ENCODE measurements at regions not wholly inside any gene's neighbourhood (a gene's known extent, or its start where the extent isn't known, plus 50 kb on each side); places are given as distances from the start of the nearest gene placed in this dataset.

- TF ChIP-seq CTCF (IDR thresholded peaks at IDR 0.05) (no peak), EP300 (IDR thresholded peaks at IDR 0.05) (no peak), POLR2A (IDR thresholded peaks at IDR 0.05; ENCODE audit: low read depth) (no peak)
These were observed 201.6 kb downstream of the PTPRU start for GRCh38 chr1:29437946-29438345.

All from esophagus muscularis mucosa (tissue), 4 donors.